GM10266 (cell line): ENCODE measurements at regions not wholly inside any gene's neighbourhood (a gene's known extent, or its start where the extent isn't known, plus 50 kb on each side); places are given as distances from the start of the nearest gene placed in this dataset.

Source experiments
- DNase-seq: peaks from one replicate; pipeline ENCODE4 v3.0.0; 2012; ENCODE audit errors: extremely low spot score
- CTCF ChIP-seq: IDR thresholded peaks from 2 replicates; pipeline ENCODE4 v1.5.1; 2012; ENCODE audit warnings: mild to moderate bottlenecking, low read depth; ENCODE audit not compliant: control insufficient read depth, insufficient read depth; ENCODE audit errors: missing control alignments

GRCh38 chr2:236809716-236810115 is 240.1 kb downstream of the ACKR3 start:
- no peak for TF ChIP-seq CTCF
- no peak for DNase-seq

- no peak for DNase-seq
- TF ChIP-seq CTCF, result no peak
Measured at GRCh38 chr2:236811062-236811656, 241.5 kb downstream of the ACKR3 start.

- no peak for DNase-seq
- no peak for TF ChIP-seq CTCF
Measured at GRCh38 chr2:236813766-236814165, 244.1 kb downstream of the ACKR3 start.

GRCh38 chr2:236814593-236814992 is 245.0 kb downstream of the ACKR3 start:
- no peak for DNase-seq
- no peak for TF ChIP-seq CTCF

- TF ChIP-seq CTCF, result no peak
- DNase-seq, result no peak
Measured at GRCh38 chr2:236815746-236816145, 246.1 kb downstream of the ACKR3 start.

GRCh38 chr2:236816197-236817170 is 246.9 kb downstream of the ACKR3 start:
- no peak for DNase-seq
- TF ChIP-seq CTCF, result no peak

GRCh38 chr2:236818281-236819045 is 248.8 kb downstream of the ACKR3 start:
- TF ChIP-seq CTCF, result no peak

More at GRCh38 chr2:236818281-236819045, 248.8 kb downstream of the ACKR3 start:
- DNase-seq, result no peak
